ENCODE measurements at regions not wholly inside any gene's neighbourhood (a gene's known extent, or its start where the extent isn't known, plus 50 kb on each side); places are given as distances from the start of the nearest gene placed in this dataset.

DNA sequence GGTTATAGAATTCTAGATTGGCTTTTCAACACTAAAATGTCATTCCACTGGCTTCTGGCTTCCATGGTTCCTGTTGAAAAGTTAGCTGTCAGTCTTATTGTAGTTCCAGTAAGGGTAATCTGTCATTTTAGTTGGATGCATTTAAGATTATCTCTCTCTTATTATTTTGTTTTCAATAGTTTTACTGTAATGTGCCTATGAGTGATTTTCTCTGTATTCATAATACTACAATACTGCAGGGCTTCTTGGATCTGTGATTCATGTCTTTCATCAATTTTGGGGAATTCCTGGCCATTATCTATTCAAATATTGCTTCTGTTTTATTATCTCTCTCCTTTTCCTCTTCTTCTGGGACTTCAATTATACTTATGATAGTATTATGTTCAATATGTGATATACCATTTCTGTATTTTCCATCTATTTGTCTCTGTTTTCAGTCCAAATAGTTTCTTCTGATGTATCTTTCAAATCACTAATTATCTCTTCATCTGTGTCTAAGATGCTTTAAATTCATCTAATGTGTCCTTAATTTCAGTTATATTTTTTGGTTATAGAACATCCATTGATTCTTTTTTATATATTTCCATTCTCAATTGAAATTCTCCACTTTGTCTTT is 101.5 kb downstream of the KCTD15 start:
- no peak for TF ChIP-seq CTCF (IDR thresholded peaks at IDR 0.05; ENCODE audit: insufficient read depth, low read length)
- TF ChIP-seq POLR2AphosphoS5 (IDR thresholded peaks at IDR 0.05; ENCODE audit: low read depth) = no peak

Measured in HL-60 (cell line).